ENCODE measurements at regions not wholly inside any gene's neighbourhood (a gene's known extent, or its start where the extent isn't known, plus 50 kb on each side); places are given as distances from the start of the nearest gene placed in this dataset.

GRCh38 chr10:78571286-78571685 is 497.5 kb upstream of the ZMIZ1 start:
- TF ChIP-seq SIN3A (IDR thresholded peaks at IDR 0.05; ENCODE audit: borderline replicate concordance, insufficient read depth, low read length) (no peak), TAF1 (IDR thresholded peaks at IDR 0.05; ENCODE audit: borderline replicate concordance, insufficient read depth, low read length) (no peak), FOXP2 (optimal IDR thresholded peaks at IDR 0.05; ENCODE audit: borderline replicate concordance, extremely low read depth, extremely low read length, insufficient read depth) (no peak), REST (IDR thresholded peaks at IDR 0.05; ENCODE audit: insufficient read depth in 1 of 2, low read depth in 2 of 2, low read length in 2 of 2) (no peak), POLR2AphosphoS5 (IDR thresholded peaks at IDR 0.05; ENCODE audit: low read depth, low read length) (no peak)

- no peak for TF ChIP-seq POLR2AphosphoS5 (IDR thresholded peaks at IDR 0.05; ENCODE audit: low read depth, low read length)
- no peak for TF ChIP-seq REST (IDR thresholded peaks at IDR 0.05; ENCODE audit: insufficient read depth in 1 of 2, low read depth in 2 of 2, low read length in 2 of 2)
- TF ChIP-seq FOXP2 (optimal IDR thresholded peaks at IDR 0.05; ENCODE audit: borderline replicate concordance, extremely low read depth, extremely low read length, insufficient read depth) = no peak
- no peak for TF ChIP-seq SIN3A (IDR thresholded peaks at IDR 0.05; ENCODE audit: borderline replicate concordance, insufficient read depth, low read length)
Measured at GRCh38 chr10:78571891-78572290, 496.9 kb upstream of the ZMIZ1 start.

- TF ChIP-seq SIN3A (IDR thresholded peaks at IDR 0.05; ENCODE audit: borderline replicate concordance, insufficient read depth, low read length) (no peak), FOXP2 (optimal IDR thresholded peaks at IDR 0.05; ENCODE audit: borderline replicate concordance, extremely low read depth, extremely low read length, insufficient read depth) (no peak), REST (IDR thresholded peaks at IDR 0.05; ENCODE audit: insufficient read depth in 1 of 2, low read depth in 2 of 2, low read length in 2 of 2) (no peak), POLR2AphosphoS5 (IDR thresholded peaks at IDR 0.05; ENCODE audit: low read depth, low read length) (no peak), TAF1 (IDR thresholded peaks at IDR 0.05; ENCODE audit: borderline replicate concordance, insufficient read depth, low read length) (no peak)
Measured at GRCh38 chr10:78572565-78572964, 496.2 kb upstream of the ZMIZ1 start.

- TF ChIP-seq FOXP2 (optimal IDR thresholded peaks at IDR 0.05; ENCODE audit: borderline replicate concordance, extremely low read depth, extremely low read length, insufficient read depth) (no peak), REST (IDR thresholded peaks at IDR 0.05; ENCODE audit: insufficient read depth in 1 of 2, low read depth in 2 of 2, low read length in 2 of 2) (no peak), TAF1 (IDR thresholded peaks at IDR 0.05; ENCODE audit: borderline replicate concordance, insufficient read depth, low read length) (no peak), POLR2AphosphoS5 (IDR thresholded peaks at IDR 0.05; ENCODE audit: low read depth, low read length) (no peak), SIN3A (IDR thresholded peaks at IDR 0.05; ENCODE audit: borderline replicate concordance, insufficient read depth, low read length) (no peak)
Measured at GRCh38 chr10:78574547-78574946, 494.2 kb upstream of the ZMIZ1 start.

- no peak for TF ChIP-seq SIN3A (IDR thresholded peaks at IDR 0.05; ENCODE audit: borderline replicate concordance, insufficient read depth, low read length)
- TF ChIP-seq REST (IDR thresholded peaks at IDR 0.05; ENCODE audit: insufficient read depth in 1 of 2, low read depth in 2 of 2, low read length in 2 of 2) = no peak
- TF ChIP-seq FOXP2 (optimal IDR thresholded peaks at IDR 0.05; ENCODE audit: borderline replicate concordance, extremely low read depth, extremely low read length, insufficient read depth) = no peak
- no peak for TF ChIP-seq POLR2AphosphoS5 (IDR thresholded peaks at IDR 0.05; ENCODE audit: low read depth, low read length)
- no peak for TF ChIP-seq TAF1 (IDR thresholded peaks at IDR 0.05; ENCODE audit: borderline replicate concordance, insufficient read depth, low read length)
Measured at GRCh38 chr10:78575400-78575799, 493.4 kb upstream of the ZMIZ1 start.
